ENCODE measurements at regions not wholly inside any gene's neighbourhood (a gene's known extent, or its start where the extent isn't known, plus 50 kb on each side); places are given as distances from the start of the nearest gene placed in this dataset.

DNA sequence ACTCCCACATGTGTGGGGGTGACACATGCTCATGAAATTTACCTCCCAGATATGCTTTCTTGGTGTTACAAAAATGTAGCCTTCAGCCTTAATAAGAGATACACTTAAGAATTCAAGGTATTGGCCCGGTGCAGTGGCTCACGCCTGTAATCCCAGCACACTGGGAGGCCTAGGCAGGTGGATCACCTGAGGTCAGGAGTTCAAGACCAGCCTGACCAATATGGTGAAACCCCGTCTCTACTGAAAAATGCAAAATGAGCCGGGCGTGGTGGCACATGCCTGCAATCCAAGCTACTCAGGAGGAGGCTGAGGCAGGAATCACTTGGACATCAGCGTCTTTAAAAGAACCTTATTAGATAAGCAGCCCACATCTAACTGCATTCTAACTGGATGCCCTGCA lies 614.3 kb upstream of the CDH4 start (continued):
- TF ChIP-seq, protein P1, sequence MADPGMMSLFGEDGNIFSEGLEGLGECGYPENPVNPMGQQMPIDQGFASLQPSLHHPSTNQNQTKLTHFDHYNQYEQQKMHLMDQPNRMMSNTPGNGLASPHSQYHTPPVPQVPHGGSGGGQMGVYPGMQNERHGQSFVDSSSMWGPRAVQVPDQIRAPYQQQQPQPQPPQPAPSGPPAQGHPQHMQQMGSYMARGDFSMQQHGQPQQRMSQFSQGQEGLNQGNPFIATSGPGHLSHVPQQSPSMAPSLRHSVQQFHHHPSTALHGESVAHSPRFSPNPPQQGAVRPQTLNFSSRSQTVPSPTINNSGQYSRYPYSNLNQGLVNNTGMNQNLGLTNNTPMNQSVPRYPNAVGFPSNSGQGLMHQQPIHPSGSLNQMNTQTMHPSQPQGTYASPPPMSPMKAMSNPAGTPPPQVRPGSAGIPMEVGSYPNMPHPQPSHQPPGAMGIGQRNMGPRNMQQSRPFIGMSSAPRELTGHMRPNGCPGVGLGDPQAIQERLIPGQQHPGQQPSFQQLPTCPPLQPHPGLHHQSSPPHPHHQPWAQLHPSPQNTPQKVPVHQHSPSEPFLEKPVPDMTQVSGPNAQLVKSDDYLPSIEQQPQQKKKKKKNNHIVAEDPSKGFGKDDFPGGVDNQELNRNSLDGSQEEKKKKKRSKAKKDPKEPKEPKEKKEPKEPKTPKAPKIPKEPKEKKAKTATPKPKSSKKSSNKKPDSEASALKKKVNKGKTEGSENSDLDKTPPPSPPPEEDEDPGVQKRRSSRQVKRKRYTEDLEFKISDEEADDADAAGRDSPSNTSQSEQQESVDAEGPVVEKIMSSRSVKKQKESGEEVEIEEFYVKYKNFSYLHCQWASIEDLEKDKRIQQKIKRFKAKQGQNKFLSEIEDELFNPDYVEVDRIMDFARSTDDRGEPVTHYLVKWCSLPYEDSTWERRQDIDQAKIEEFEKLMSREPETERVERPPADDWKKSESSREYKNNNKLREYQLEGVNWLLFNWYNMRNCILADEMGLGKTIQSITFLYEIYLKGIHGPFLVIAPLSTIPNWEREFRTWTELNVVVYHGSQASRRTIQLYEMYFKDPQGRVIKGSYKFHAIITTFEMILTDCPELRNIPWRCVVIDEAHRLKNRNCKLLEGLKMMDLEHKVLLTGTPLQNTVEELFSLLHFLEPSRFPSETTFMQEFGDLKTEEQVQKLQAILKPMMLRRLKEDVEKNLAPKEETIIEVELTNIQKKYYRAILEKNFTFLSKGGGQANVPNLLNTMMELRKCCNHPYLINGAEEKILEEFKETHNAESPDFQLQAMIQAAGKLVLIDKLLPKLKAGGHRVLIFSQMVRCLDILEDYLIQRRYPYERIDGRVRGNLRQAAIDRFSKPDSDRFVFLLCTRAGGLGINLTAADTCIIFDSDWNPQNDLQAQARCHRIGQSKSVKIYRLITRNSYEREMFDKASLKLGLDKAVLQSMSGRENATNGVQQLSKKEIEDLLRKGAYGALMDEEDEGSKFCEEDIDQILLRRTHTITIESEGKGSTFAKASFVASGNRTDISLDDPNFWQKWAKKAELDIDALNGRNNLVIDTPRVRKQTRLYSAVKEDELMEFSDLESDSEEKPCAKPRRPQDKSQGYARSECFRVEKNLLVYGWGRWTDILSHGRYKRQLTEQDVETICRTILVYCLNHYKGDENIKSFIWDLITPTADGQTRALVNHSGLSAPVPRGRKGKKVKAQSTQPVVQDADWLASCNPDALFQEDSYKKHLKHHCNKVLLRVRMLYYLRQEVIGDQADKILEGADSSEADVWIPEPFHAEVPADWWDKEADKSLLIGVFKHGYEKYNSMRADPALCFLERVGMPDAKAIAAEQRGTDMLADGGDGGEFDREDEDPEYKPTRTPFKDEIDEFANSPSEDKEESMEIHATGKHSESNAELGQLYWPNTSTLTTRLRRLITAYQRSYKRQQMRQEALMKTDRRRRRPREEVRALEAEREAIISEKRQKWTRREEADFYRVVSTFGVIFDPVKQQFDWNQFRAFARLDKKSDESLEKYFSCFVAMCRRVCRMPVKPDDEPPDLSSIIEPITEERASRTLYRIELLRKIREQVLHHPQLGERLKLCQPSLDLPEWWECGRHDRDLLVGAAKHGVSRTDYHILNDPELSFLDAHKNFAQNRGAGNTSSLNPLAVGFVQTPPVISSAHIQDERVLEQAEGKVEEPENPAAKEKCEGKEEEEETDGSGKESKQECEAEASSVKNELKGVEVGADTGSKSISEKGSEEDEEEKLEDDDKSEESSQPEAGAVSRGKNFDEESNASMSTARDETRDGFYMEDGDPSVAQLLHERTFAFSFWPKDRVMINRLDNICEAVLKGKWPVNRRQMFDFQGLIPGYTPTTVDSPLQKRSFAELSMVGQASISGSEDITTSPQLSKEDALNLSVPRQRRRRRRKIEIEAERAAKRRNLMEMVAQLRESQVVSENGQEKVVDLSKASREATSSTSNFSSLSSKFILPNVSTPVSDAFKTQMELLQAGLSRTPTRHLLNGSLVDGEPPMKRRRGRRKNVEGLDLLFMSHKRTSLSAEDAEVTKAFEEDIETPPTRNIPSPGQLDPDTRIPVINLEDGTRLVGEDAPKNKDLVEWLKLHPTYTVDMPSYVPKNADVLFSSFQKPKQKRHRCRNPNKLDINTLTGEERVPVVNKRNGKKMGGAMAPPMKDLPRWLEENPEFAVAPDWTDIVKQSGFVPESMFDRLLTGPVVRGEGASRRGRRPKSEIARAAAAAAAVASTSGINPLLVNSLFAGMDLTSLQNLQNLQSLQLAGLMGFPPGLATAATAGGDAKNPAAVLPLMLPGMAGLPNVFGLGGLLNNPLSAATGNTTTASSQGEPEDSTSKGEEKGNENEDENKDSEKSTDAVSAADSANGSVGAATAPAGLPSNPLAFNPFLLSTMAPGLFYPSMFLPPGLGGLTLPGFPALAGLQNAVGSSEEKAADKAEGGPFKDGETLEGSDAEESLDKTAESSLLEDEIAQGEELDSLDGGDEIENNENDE (IDR thresholded peaks at IDR 0.05; ENCODE audit: insufficient replicate concordance, low read length) = no peak
- TF ChIP-seq SP2 (IDR thresholded peaks at IDR 0.05; ENCODE audit: low read length) = no peak
- TF ChIP-seq POU5F1 (IDR thresholded peaks at IDR 0.05; ENCODE audit: low read depth, low read length) = no peak
- TF ChIP-seq EGR1 (IDR thresholded peaks at IDR 0.05; ENCODE audit: borderline replicate concordance, low read depth, low read length) = no peak
- no peak for TF ChIP-seq NANOG (IDR thresholded peaks at IDR 0.05; ENCODE audit: insufficient read depth, low read depth, low read length, poor library complexity, severe bottlenecking)
- TF ChIP-seq POLR2A (IDR thresholded peaks at IDR 0.05; ENCODE audit: control extremely low read depth in 1 of 2, low read depth in 2 of 2, low read length in 2 of 2) = no peak
- TF ChIP-seq, protein P2, sequence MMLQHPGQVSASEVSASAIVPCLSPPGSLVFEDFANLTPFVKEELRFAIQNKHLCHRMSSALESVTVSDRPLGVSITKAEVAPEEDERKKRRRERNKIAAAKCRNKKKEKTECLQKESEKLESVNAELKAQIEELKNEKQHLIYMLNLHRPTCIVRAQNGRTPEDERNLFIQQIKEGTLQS (IDR thresholded peaks at IDR 0.05; ENCODE audit: insufficient read depth, low read depth, low read length) = no peak
- TF ChIP-seq GABPA (IDR thresholded peaks at IDR 0.05; ENCODE audit: borderline replicate concordance, insufficient read depth, low read length) = no peak
- no peak for TF ChIP-seq SUZ12 (IDR thresholded peaks at IDR 0.05; ENCODE audit: low read length)

Data from H1 (cell line).